Hepatocyte (in vitro differentiated cells): ENCODE measurements at regions not wholly inside any gene's neighbourhood (a gene's known extent, or its start where the extent isn't known, plus 50 kb on each side); places are given as distances from the start of the nearest gene placed in this dataset.

Experiments used
- CTCF ChIP-seq: fragments of 200-600 bp; sonication (generic); IDR thresholded peaks from 2 replicates; pipeline ENCODE4 v1.5.1; 2016; ENCODE audit warnings: antibody characterized with exemption, mild to moderate bottlenecking; ENCODE audit not compliant: poor library complexity
- EZH2 ChIP-seq: fragments of 200-600 bp; sonication (generic); IDR thresholded peaks from 2 replicates; pipeline ENCODE4 v1.6.1; 2016; ENCODE audit warnings: antibody characterized with exemption, mild to moderate bottlenecking, borderline replicate concordance
- EZH2phosphoT487 ChIP-seq: fragments of 200-600 bp; sonication (generic); IDR thresholded peaks from one replicate; pipeline ENCODE4 v1.6.1; 2018; ENCODE audit warnings: antibody characterized with exemption, mild to moderate bottlenecking, low read depth, moderate library complexity; ENCODE audit not compliant: unreplicated experiment, severe bottlenecking

DNA sequence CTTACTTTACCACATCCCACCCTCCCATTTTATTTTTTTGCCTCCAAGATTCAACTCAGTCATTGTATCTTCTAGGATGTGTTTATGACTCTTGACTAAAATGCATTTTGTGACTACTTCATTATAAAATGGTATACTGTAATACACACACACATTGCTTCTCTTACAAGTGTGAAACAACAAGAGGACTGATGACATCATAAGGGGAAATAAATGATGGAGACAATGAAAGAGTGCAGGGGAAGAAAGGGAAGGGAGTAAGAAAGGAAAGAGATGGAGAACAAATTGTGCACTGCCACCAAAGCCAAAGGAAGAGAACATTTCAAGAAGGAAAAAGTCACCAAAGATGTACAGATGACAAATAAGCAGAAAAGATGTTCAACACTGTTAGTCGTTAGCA lies 102.6 kb downstream of the CD164 start:
- TF ChIP-seq CTCF (no peak), EZH2 (no peak), EZH2phosphoT487 (no peak)
